ENCODE measurements at regions not wholly inside any gene's neighbourhood (a gene's known extent, or its start where the extent isn't known, plus 50 kb on each side); places are given as distances from the start of the nearest gene placed in this dataset.

DNA sequence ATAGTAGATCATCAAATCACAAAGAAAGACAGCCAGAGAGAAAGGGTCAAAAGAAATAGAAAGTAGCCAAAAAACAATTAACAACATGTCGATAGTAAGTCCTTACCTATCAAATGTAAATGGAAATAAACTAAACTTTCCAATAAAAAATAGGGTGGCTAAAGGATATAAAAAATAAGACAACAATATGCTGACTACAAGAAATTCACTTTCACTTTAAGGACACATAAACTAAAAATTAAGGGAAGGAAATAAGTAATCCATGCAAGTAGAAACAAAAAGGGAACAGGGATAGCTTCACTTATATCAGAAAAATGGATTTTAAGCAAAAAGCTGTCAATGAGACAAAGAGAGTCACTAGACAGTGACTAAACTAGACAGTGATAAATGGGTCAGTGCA is 903.9 kb upstream of the ZEB2 start:
- Histone ChIP-seq H3K4me3 (replicated peaks; ENCODE audit: insufficient read depth, low read length) (no peak overlapping the region), H3K27ac (replicated peaks) (no peak overlapping the region), H3K27me3 (ENCODE audit: insufficient read depth, poor library complexity, severe bottlenecking) (no peaks in the 10 kb centered on the region)
- DNase-seq (ENCODE audit: low read depth in 1 of 2, low spot score in 1 of 2): no peak
- TF ChIP-seq SPI1 (IDR thresholded peaks at IDR 0.05; ENCODE audit: borderline replicate concordance, low read depth) (no peak), GABPA (IDR thresholded peaks at IDR 0.05; ENCODE audit: low read depth) (no peak)
- TF ChIP-seq, protein P1, sequence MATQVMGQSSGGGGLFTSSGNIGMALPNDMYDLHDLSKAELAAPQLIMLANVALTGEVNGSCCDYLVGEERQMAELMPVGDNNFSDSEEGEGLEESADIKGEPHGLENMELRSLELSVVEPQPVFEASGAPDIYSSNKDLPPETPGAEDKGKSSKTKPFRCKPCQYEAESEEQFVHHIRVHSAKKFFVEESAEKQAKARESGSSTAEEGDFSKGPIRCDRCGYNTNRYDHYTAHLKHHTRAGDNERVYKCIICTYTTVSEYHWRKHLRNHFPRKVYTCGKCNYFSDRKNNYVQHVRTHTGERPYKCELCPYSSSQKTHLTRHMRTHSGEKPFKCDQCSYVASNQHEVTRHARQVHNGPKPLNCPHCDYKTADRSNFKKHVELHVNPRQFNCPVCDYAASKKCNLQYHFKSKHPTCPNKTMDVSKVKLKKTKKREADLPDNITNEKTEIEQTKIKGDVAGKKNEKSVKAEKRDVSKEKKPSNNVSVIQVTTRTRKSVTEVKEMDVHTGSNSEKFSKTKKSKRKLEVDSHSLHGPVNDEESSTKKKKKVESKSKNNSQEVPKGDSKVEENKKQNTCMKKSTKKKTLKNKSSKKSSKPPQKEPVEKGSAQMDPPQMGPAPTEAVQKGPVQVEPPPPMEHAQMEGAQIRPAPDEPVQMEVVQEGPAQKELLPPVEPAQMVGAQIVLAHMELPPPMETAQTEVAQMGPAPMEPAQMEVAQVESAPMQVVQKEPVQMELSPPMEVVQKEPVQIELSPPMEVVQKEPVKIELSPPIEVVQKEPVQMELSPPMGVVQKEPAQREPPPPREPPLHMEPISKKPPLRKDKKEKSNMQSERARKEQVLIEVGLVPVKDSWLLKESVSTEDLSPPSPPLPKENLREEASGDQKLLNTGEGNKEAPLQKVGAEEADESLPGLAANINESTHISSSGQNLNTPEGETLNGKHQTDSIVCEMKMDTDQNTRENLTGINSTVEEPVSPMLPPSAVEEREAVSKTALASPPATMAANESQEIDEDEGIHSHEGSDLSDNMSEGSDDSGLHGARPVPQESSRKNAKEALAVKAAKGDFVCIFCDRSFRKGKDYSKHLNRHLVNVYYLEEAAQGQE (IDR thresholded peaks at IDR 0.05; ENCODE audit: insufficient replicate concordance, low read depth): no peak
- TF ChIP-seq, protein P2, sequence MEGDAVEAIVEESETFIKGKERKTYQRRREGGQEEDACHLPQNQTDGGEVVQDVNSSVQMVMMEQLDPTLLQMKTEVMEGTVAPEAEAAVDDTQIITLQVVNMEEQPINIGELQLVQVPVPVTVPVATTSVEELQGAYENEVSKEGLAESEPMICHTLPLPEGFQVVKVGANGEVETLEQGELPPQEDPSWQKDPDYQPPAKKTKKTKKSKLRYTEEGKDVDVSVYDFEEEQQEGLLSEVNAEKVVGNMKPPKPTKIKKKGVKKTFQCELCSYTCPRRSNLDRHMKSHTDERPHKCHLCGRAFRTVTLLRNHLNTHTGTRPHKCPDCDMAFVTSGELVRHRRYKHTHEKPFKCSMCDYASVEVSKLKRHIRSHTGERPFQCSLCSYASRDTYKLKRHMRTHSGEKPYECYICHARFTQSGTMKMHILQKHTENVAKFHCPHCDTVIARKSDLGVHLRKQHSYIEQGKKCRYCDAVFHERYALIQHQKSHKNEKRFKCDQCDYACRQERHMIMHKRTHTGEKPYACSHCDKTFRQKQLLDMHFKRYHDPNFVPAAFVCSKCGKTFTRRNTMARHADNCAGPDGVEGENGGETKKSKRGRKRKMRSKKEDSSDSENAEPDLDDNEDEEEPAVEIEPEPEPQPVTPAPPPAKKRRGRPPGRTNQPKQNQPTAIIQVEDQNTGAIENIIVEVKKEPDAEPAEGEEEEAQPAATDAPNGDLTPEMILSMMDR (IDR thresholded peaks at IDR 0.05; ENCODE audit: insufficient read depth, low read length): no peak

DNA sequence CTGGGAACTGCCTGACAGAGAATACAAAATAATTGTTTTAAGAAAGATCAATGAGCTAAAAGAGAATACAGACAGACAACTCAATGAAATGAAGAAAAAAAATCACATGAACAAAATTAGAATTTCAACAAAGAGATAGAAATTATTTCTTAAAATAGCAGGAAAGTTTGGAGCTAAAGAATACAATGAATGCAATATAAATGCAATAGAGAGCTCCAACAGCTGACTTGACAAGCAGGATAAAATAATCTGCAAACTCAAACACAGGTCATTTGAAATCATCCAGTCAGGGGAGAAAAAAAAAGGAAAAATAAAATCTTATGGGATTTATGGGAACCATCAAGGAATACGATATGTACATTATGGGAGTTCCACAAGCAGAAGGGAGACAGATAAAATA is 902.7 kb upstream of the ZEB2 start:
- Histone ChIP-seq H3K27me3 (ENCODE audit: insufficient read depth, poor library complexity, severe bottlenecking) (no peaks in the 10 kb centered on the region), H3K4me3 (replicated peaks; ENCODE audit: insufficient read depth, low read length) (no peak overlapping the region), H3K27ac (replicated peaks) (no peak overlapping the region)
- TF ChIP-seq, protein P2 (IDR thresholded peaks at IDR 0.05; ENCODE audit: insufficient read depth, low read length): no peak
- TF ChIP-seq GABPA (IDR thresholded peaks at IDR 0.05; ENCODE audit: low read depth): no peak
- TF ChIP-seq, protein P1 (IDR thresholded peaks at IDR 0.05; ENCODE audit: insufficient replicate concordance, low read depth): no peak
- TF ChIP-seq SPI1 (IDR thresholded peaks at IDR 0.05; ENCODE audit: borderline replicate concordance, low read depth): no peak
- no peak for TF ChIP-seq POLR2AphosphoS5 (IDR thresholded peaks at IDR 0.05; ENCODE audit: low read depth)
- no peak for DNase-seq (ENCODE audit: low read depth in 1 of 2, low spot score in 1 of 2)

DNA sequence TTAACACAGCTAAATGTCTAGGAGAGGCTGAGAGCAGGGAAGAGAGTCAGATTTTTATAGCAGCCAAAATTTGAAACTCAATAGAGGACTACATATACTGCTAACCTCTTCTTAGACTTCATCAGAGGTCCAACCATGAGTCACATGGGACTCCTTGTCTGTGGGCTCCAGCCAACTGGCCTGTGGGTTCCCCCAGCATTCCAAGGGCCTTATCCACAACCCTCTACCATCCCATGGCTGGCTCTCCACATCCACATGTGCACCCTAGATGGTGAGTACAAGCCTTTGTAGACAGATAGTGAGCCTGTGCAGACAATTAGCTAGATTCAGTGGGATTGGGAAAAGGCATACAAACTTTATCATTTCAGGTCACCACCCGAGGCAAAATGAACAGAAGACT is 901.9 kb upstream of the ZEB2 start:
- no peaks in the 10 kb centered on the region for H3K27me3 ChIP-seq (ENCODE audit: insufficient read depth, poor library complexity, severe bottlenecking)
- no peak for TF ChIP-seq POLR2AphosphoS5 (IDR thresholded peaks at IDR 0.05; ENCODE audit: low read depth)
- TF ChIP-seq SPI1 (IDR thresholded peaks at IDR 0.05; ENCODE audit: borderline replicate concordance, low read depth): no peak
- TF ChIP-seq, protein P2 (IDR thresholded peaks at IDR 0.05; ENCODE audit: insufficient read depth, low read length): no peak
- TF ChIP-seq, protein P1 (IDR thresholded peaks at IDR 0.05; ENCODE audit: insufficient replicate concordance, low read depth): no peak
- TF ChIP-seq GABPA (IDR thresholded peaks at IDR 0.05; ENCODE audit: low read depth): no peak
- no peak overlapping the region for H3K4me3 ChIP-seq (replicated peaks; ENCODE audit: insufficient read depth, low read length)
- no peak for DNase-seq (ENCODE audit: low read depth in 1 of 2, low spot score in 1 of 2)
- H3K27ac ChIP-seq (replicated peaks): no peak overlapping the region

All from HL-60 (cell line).